Esophagus muscularis mucosa (tissue), 4 donors: ENCODE measurements at regions not wholly inside any gene's neighbourhood (a gene's known extent, or its start where the extent isn't known, plus 50 kb on each side); places are given as distances from the start of the nearest gene placed in this dataset.
"Not testable (repeated sequence)": the region's sequence is repeated elsewhere in the genome, so short reads cannot be mapped to it uniquely, and the experiment has no call there.

ENCODE experiments used
- EP300 ChIP-seq: sonication (generic); formaldehyde crosslinking; IDR thresholded peaks from one replicate; pipeline ENCODE4 v1.6.1; 2017; ENCODE audit warnings: antibody characterized with exemption
- POLR2A ChIP-seq: fragments of 450-650 bp; IDR thresholded peaks from one replicate; pipeline ENCODE4 v1.6.1; 2017; ENCODE audit warnings: antibody characterized with exemption, moderate library complexity, mild to moderate bottlenecking, low read depth
- TF ChIP-seq, protein P1 (sequence below), 3 experiments: fragments of 200-600 bp in 2 of 3; fragments of 450-650 bp in 1 of 3; sonication (generic) in 2 of 3; IDR thresholded peaks; one replicate each; pipeline ENCODE4 v1.5.1; 2017 to 2019; ENCODE audit warnings: antibody characterized with exemption in 3 of 3, mild to moderate bottlenecking in 2 of 3, moderate library complexity in 1 of 3

DNA sequence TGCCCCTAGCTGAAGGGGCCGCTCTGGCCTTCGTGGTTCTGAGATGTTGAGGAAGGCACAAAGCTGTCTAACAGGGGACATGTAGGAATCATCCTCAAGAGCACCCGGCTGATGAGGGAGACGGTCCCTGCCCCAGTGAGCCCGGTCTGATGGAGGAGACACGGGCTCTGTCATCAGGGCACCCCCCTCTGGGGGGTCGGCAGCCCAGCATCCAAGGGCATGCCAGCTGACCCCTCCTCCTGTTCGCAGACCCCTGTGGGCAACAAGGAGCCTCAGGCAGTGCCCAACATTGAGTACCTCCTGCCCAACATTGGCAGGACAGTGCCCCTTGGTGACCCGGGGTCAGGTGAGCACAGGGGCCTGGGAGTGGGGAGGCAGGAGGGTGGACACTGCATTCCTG lies 128.9 kb downstream of the ZNF267 start:
- TF ChIP-seq, protein P1, sequence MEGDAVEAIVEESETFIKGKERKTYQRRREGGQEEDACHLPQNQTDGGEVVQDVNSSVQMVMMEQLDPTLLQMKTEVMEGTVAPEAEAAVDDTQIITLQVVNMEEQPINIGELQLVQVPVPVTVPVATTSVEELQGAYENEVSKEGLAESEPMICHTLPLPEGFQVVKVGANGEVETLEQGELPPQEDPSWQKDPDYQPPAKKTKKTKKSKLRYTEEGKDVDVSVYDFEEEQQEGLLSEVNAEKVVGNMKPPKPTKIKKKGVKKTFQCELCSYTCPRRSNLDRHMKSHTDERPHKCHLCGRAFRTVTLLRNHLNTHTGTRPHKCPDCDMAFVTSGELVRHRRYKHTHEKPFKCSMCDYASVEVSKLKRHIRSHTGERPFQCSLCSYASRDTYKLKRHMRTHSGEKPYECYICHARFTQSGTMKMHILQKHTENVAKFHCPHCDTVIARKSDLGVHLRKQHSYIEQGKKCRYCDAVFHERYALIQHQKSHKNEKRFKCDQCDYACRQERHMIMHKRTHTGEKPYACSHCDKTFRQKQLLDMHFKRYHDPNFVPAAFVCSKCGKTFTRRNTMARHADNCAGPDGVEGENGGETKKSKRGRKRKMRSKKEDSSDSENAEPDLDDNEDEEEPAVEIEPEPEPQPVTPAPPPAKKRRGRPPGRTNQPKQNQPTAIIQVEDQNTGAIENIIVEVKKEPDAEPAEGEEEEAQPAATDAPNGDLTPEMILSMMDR (IDR thresholded peaks at IDR 0.05) = not testable (repeated sequence)
- not testable (repeated sequence) for TF ChIP-seq EP300, POLR2A
